HG03521 (cell line): ENCODE measurements at regions not wholly inside any gene's neighbourhood (a gene's known extent, or its start where the extent isn't known, plus 50 kb on each side); places are given as distances from the start of the nearest gene placed in this dataset.

Experiments
- ATAC-seq: cut with Tn5 transposase; IDR thresholded peaks from one replicate; pipeline ENCODE4 v1.9.1; 2021; ENCODE audit warnings: mild to moderate bottlenecking, moderate library complexity; ENCODE audit not compliant: unreplicated experiment

DNA sequence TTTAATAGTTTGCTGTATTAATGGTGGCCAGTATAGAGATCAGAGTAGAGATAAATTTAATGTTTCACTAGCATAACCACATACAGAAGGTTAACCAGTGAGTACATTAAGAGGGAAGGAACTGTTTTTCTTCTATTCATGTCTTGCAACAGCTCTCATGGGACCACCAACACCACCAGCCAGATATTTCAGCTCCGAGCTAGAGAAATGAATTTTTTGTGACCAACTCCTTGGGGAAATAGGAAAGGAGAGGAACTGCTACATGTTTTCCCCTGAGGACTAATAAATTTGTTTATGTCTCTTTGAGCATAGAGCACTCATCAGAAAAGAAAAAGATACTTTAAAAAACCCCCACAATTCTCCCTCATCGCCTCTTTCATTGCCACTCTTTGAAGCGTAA is 247.5 kb downstream of the MBNL1 start:
- ATAC-seq = no peak

DNA sequence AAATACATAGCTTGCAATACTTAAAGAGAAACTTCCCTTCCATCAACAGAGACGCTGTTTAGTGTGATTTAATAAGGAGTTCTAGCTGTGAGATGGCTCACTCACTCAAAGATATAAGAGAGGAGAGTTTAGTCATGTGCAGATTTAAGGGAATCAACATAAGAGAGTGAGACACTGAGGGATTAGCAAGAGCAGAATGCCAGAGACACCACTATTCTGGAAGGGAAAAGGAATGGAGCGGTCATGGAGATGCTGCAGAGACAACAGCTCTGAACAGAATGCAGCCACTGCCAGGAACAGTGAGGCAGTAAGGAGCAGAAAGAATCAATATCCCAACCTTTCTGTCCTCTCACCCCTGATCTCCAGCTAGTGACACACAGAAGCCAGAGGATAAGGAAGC is 248.8 kb downstream of the MBNL1 start:
- ATAC-seq = no peak

DNA sequence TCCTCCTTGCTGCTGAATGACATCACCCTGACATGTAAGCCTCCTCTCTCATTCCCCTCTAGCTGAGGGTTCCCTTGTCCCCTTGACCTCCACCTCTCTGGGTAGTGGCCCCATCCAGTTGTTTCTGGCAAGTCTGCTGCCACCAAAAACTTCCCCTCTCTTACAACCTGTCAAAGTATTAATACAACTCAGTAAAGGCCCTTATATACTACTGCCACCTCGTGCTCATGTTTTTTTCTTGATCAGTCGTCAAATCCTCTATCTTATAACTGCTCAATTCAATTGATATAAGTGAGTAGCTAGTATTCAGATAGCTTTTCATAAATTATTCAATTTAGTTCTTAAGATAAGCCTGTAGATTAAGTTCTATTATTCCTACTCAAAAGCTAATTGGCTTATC is 249.6 kb downstream of the MBNL1 start:
- no peak for ATAC-seq

DNA sequence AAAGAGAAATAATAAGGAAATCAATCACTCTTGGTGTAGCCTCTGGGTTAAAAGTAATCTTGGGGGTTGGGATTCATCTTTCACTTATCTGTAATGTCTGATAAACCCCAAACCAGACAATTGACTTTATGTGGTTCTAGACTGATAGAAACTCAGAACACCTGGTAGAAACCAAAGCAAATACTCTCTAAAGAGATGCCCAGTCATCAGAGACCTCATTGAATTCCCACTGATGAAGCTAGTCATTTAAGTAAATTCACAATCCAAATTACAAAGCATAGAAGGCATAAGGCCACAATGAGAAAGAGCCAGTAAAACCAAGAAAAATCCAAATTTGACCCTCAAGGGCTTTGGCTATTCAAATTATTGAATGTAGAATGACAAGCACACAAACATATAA is 250.6 kb downstream of the MBNL1 start:
- ATAC-seq = peak; percentile 50

GRCh38 chr3:152522036-152522435 is 253.3 kb downstream of the MBNL1 start:
- ATAC-seq = no peak

DNA sequence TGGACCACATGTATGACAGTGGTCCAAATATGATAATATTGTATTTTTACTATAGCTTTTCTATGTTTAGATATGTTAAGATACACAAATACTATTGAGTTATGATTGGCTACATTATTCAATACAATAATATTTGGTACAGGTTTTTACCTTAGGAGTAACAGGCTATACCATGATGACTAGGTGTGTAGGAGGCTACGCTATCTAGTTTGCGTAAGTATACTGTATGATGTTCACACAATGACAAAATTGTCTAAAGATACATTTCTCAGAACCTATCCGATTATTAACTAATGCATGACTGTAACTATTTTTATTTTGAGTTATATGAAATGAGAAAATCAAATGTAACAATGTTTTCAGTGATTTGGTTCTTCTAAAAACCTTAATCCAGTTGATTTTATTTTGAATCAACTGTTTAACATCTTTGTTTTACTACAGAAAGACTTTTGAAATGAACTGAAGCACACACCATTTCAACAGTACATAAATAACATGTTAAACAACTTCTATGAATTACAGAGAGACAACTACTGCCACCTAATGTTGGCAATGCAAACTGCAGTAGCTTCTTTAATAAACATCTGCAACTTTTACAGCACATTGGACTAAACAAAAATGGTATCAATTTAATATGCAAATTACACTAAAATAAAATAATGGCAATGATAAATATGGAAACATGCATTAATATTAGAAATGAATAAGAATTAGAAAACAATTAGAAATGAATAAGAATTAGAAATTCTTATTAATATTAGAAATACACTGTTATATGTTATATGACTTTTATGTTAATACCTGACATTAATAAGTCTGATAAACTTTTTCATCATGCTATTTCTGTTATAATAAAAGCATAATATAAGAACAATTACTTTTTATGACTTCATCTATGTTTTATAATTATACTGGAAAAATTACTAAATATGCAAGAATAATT is 255.7 kb downstream of the MBNL1 start:
- ATAC-seq = no peak

DNA sequence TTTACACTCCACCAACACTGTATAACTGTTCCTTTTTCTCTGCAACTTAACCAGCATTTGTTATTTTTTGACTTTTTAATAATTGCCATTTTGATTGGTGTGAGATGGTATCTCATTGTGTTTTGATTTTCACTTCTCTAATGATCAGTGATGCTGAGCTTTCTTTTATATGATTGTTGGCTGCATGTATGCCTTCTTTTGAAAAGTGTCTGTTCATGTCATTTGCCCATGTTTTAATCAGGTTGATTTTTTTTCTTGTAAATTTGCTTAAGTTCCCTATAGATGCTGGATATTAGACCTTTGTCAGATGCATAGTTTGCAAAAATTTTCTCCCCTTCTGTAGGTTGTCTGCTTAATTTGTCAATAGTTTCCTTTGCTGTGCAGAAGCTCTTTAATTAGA is 263.0 kb downstream of the MBNL1 start:
- ATAC-seq = no peak

DNA sequence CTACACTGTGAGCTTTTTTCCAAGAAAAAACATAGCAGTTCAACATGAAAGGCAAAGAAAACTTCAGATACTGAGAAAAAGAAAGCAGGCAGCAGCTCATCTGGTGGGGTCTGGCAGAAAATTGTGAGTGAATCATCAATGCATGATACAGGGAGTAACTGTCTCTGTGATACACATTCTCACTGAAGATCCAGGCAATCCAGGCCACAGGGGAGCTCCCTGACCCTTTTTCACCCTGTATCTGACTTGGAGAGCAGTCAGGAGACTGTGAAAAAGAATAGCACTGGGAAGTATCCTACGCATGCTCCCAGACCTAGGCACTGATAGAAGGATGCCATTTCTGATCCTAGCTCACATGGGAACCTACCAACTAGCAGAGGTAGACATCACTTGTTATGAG is 269.8 kb downstream of the MBNL1 start:
- ATAC-seq = no peak

DNA sequence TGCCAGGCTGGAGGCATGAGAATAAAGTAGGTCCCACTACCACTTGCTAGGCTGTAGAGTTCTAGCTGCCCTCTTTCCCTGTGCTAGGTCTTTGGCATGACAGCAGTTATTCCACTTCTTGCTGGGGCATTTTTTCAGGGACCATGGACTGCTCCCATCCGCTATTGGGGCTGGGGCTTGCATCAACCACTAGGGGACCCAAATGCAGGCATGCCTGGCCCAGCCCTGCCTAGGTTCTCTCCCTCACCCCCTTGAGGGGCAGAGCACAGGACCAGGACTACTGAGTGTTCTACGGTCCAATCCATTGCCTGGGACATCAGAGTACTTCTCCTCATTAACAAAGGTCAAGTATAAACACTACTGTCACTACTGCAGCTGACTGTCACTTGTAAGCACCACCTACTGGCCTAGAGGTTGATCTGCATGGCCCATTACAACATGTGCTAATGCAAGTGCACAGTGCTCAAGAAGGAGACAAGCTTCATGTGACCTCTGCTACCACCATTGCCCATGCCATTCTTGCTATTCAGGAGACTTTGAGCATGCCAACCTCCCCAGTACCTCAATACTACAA is 270.5 kb downstream of the MBNL1 start:
- no peak for ATAC-seq

GRCh38 chr3:152540120-152540519 is 271.4 kb downstream of the MBNL1 start:
- ATAC-seq = no peak

GRCh38 chr3:152547153-152547552 is 278.4 kb downstream of the MBNL1 start:
- no peak for ATAC-seq

DNA sequence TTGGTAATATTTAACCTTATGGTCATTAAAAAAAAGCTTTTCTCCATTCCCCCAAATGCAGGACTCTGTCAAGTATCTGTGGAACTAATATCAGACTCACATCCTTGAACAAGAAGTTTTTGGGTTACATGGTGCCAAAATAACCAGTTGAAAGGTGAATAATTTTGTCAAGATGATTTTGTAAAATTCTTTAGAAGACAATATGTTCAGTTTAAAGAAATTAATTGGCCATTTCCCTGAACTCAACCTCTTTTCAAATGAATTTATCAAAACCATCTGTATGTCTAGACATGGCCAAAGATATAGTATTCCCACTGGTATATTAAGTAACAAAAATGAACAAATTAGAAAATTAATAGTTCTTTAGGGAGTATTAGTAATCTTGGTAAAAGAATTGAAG is 280.5 kb downstream of the MBNL1 start:
- ATAC-seq = no peak

DNA sequence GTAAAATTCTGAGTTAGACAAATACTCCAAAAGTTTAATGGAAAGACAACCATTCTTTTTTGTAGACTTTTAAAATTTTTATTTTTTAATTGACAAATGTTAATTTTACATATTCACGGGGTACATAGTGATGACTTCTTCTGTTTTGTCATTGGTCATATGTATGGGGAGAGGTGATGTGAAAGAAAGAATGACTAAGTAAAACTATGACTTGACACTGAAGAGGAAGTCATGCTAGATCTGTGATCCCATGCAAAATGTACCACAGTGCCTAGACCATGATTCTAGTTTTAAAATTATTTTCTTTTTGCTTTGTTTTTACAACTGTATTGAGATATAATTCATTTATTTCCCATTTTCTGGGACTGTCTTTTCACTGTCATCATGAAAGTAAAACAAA is 281.6 kb downstream of the MBNL1 start:
- no peak for ATAC-seq

DNA sequence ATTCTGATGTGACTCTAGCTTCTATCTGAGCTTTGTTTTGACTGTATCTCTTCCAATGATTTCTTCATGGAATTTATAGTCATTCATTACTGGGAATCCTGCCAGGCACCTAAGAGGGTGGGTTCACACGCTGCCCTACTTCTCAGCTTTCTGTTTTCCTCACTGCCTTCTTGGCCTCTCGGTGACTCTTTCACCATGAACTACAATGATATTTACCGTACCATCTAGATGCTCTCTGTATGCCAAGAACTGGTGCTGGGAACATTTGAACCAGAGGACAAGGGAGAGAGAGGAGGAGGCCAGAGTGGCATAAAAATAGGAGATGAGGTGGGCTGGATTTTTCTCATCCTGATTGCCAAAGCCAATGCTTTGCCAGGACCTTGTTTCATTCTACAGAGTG is 280.0 kb upstream of the P2RY1 start:
- no peak for ATAC-seq

- ATAC-seq = no peak
These were observed 279.2 kb upstream of the P2RY1 start for GRCh38 chr3:152555666-152556291.

DNA sequence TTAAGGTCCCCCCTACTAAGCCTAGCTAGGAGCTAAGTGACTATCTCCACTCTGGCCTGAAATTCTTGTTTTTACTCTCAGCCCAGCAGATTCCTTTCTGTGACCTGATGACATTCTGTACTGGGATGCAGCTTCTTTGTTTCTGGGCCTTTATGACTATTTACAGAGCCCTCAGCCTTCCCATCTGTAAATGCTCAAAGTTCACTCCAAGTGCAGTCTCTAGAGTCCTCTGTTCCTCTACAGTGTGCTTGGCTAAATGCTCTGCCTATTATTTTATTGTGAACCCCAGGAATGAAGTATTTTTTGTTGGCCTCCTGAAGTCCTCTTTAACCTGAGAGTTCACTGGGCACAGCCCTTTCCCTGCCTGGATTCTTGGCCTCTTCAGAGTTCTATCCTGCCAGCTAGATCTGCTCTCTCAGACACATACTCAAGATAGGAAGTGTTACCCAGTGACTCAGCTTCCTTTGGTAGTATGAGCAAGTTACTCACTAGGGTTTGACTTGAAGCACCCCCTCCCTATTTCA is 278.1 kb upstream of the P2RY1 start:
- peak; percentile 69 for ATAC-seq

DNA sequence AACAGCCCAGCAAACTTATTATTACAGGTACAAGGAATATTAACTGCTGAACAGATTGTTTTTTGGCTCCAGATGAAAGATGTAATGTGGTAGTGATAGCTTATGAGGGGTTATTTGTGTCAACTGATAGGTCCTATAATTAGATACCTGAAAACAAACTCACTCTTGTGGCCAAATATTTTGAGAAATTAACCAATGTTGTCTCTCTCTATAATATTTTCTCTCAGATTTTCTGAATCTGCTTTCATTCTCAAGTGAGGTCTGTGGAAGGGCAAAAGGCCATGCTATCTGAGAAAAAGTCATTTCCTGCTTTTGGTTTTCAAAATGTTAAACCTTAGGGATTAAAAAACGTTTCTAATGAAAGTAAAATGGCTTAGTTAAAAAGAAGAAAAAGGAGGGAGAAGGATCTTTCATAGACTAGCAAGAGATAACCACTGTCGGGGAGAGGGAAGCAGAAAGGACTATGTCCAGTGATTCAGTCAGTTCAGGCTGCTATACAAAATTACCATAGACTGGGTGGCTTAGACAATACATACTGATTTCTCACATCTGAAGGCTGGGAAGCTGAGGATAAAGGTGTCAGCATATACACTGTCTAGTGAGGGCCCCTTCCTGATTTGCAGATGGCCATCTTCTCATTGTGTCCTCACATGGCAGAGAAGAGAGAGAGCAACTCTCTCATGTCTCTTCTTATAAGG is 277.5 kb upstream of the P2RY1 start:
- peak; percentile 51 for ATAC-seq

DNA sequence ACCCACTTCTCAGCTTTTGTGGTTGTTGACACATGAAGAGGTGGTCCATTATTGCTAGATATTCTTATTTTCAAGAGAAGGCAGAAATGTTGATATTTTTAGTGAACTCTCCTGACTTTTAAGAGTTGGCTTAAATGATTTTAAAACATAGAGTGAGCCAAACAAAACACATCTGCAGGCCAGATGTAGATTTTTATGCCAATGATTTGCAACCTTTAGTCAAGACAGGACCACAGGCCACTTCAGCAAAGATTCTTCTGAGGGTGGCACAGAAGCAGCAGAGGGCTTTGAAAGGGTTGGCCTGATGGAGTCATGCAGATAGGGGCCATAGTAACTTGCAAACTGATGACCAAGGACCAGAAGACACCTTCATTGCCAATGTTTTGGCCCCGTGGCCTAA is 276.5 kb upstream of the P2RY1 start:
- ATAC-seq = no peak

GRCh38 chr3:152559246-152559645 is 275.7 kb upstream of the P2RY1 start:
- no peak for ATAC-seq

GRCh38 chr3:152564459-152564858 is 270.5 kb upstream of the P2RY1 start:
- ATAC-seq = no peak

DNA sequence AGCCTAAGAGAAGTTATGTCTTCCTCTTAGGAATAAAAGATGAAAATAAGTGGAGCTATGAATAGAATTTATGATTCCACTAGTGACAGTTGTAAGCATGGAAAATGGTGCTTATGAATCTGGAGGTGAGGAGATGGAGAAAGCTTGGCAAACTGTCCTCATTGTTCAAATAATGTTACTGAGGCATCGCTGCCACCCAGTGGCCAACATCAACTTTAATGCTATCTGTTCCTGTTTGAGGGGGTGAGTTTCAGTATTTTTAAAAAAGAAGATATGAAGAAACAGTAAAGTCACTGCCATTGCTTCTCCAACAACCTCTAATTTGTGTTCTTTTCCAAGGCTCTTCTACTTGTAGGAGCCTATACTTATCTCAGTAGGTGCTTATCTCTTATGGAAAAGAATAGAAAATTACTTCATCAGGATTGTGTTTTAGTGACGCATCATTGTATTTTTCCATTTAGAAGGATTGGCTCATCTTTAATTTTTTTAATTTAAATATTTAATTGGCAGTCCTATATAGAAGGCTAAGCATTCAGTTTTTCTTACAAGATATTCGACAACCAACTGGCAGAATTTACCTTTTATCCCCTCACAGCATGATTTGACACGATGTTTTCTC is 260.4 kb upstream of the P2RY1 start:
- ATAC-seq = peak; percentile 59
